IMR-90 (cell line): ENCODE measurements at regions not wholly inside any gene's neighbourhood (a gene's known extent, or its start where the extent isn't known, plus 50 kb on each side); places are given as distances from the start of the nearest gene placed in this dataset.

Source experiments
- ATAC-seq: fragments of 200-7000 bp; cut with Tn5 transposase; 2 replicates; pipeline ENCODE4 v1.9.1; 2020; ENCODE audit warnings: low read depth, mild to moderate bottlenecking, moderate library complexity
- BruUV-seq: library from RNA; stranded (reverse); fragments of 400-500 nt; replicated peaks from 2 replicates; lab custom pipeline; 2021; lab: Mats Ljungman, UMichigan
- CTCF ChIA-PET: fragments of 300-600 bp; formaldehyde crosslinking; extraction: SDS; loops from one replicate; lab custom pipeline; 2021; ENCODE audit warnings: antibody characterized with exemption; lab: Yijun Ruan, JAX
- POLR2A ChIA-PET: fragments of 300-600 bp; sonication (Branson Sonifier 250); formaldehyde crosslinking; loops from one replicate; lab custom pipeline; 2022; ENCODE audit warnings: antibody characterized with exemption; ENCODE audit not compliant: unreplicated experiment; lab: Charles Lee
- DNase-seq: peaks from one replicate; pipeline ENCODE4 v3.0.0; 2013
- H2AFZ ChIP-seq: replicated peaks from 2 replicates; pipeline ENCODE3; 2013; ENCODE audit warnings: low read length, mild to moderate bottlenecking; ENCODE audit not compliant: poor library complexity
- H2AK5ac ChIP-seq: 2 replicates; pipeline ENCODE4 v1.6.1; 2013; ENCODE audit warnings: low read depth, low read length, inconsistent platforms
- H2AK9ac ChIP-seq: replicated peaks from 2 replicates; pipeline ENCODE3; 2013; ENCODE audit warnings: mild to moderate bottlenecking, low read depth, low read length, moderate library complexity; ENCODE audit not compliant: poor library complexity
- H2BK120ac ChIP-seq: 2 replicates; pipeline ENCODE4 v1.6.1; 2013; ENCODE audit warnings: low read depth, low read length, inconsistent platforms
- H2BK15ac ChIP-seq: 3 replicates; pipeline ENCODE4 v1.6.1; 2013; ENCODE audit warnings: low read depth, low read length, inconsistent platforms
- H2BK20ac ChIP-seq: 2 replicates; pipeline ENCODE4 v1.6.1; 2013; ENCODE audit warnings: low read depth, mild to moderate bottlenecking, inconsistent platforms, low read length, moderate library complexity
- H2BK5ac ChIP-seq: 2 replicates; pipeline ENCODE4 v1.6.1; 2013; ENCODE audit warnings: mild to moderate bottlenecking, low read depth, low read length, inconsistent platforms; ENCODE audit not compliant: poor library complexity, severe bottlenecking
- H3K14ac ChIP-seq: replicated peaks from 2 replicates; pipeline ENCODE4 v1.6.1; 2013; ENCODE audit warnings: low read depth, low read length, inconsistent platforms
- H3K18ac ChIP-seq: 2 replicates; pipeline ENCODE4 v1.6.1; 2013; ENCODE audit warnings: low read depth, low read length, control low read depth
- H3K23ac ChIP-seq: 2 replicates; pipeline ENCODE4 v1.6.1; 2013; ENCODE audit warnings: low read depth, low read length, inconsistent platforms
- H3K27ac ChIP-seq: 2 replicates; pipeline ENCODE4 v1.5.1; 2013; ENCODE audit warnings: mild to moderate bottlenecking, control low read depth, low read length; ENCODE audit not compliant: insufficient read depth
- H3K27me3 ChIP-seq: 2 replicates; pipeline ENCODE4 v1.6.1; 2013; ENCODE audit warnings: low read length; ENCODE audit not compliant: control insufficient read depth, insufficient read depth
- H3K36me3 ChIP-seq: 2 replicates; pipeline ENCODE4 v1.6.1; 2013; ENCODE audit warnings: low read length, mixed read lengths; ENCODE audit not compliant: control insufficient read depth, insufficient read depth
- H3K4ac ChIP-seq: 2 replicates; pipeline ENCODE4 v1.6.1; 2013; ENCODE audit warnings: low read depth, low read length, inconsistent platforms
- H3K4me1 ChIP-seq: 2 replicates; pipeline ENCODE4 v1.6.1; 2013; ENCODE audit warnings: low read length, mixed read lengths; ENCODE audit not compliant: control insufficient read depth, insufficient read depth
- H3K4me2 ChIP-seq: 2 replicates; pipeline ENCODE4 v1.6.1; 2013; ENCODE audit warnings: low read depth, mild to moderate bottlenecking, control low read depth, low read length, moderate library complexity
- H3K4me3 ChIP-seq: 2 replicates; pipeline ENCODE4 v1.5.1; 2013; ENCODE audit warnings: low read depth, mild to moderate bottlenecking, control low read depth, low read length, moderate library complexity; ENCODE audit not compliant: insufficient read depth
- H3K56ac ChIP-seq: 2 replicates; pipeline ENCODE4 v1.6.1; 2013; ENCODE audit warnings: low read length, inconsistent platforms; ENCODE audit not compliant: insufficient read depth; ENCODE audit errors: extremely low read depth
- H3K79me1 ChIP-seq, 2 experiments: 2 replicates each; pipeline ENCODE4 v1.6.1; 2013; ENCODE audit warnings: low read length in 2 of 2, inconsistent platforms in 1 of 2, low read depth in 1 of 2
- H3K9ac ChIP-seq: 2 replicates; pipeline ENCODE4 v1.6.1; 2013; ENCODE audit warnings: low read depth, low read length, control low read depth
- H3K9me1 ChIP-seq: 2 replicates; pipeline ENCODE4 v1.6.1; 2013; ENCODE audit warnings: low read length, inconsistent platforms; ENCODE audit not compliant: insufficient read depth
- H3K9me3 ChIP-seq: 2 replicates; pipeline ENCODE4 v1.6.1; 2013; ENCODE audit warnings: low read length; ENCODE audit not compliant: control insufficient read depth, insufficient read depth
- H4K20me1 ChIP-seq: 2 replicates; pipeline ENCODE4 v1.6.1; 2013; ENCODE audit warnings: low read length, inconsistent platforms; ENCODE audit not compliant: insufficient read depth
- H4K5ac ChIP-seq: 2 replicates; pipeline ENCODE4 v1.6.1; 2013; ENCODE audit warnings: mild to moderate bottlenecking, low read depth, low read length, control low read depth
- H4K8ac ChIP-seq, 2 experiments: 2 replicates each; pipeline ENCODE4 v1.6.1; 2013; ENCODE audit warnings: low read depth in 2 of 2, low read length in 2 of 2, control low read depth in 1 of 2, inconsistent platforms in 1 of 2
- H4K91ac ChIP-seq: 2 replicates; pipeline ENCODE4 v1.6.1; 2013; ENCODE audit warnings: low read depth, low read length, inconsistent platforms; ENCODE audit not compliant: insufficient read depth
- CEBPB ChIP-seq: IDR thresholded peaks from 2 replicates; pipeline ENCODE4 v1.6.1; 2012; ENCODE audit warnings: low read depth, low read length, improper control_type of control experiment
- CHD1 ChIP-seq: IDR thresholded peaks from 2 replicates; pipeline ENCODE4 v1.6.1; 2012; ENCODE audit warnings: low read depth, low read length, improper control_type of control experiment
- CTCF ChIP-seq: conservative IDR thresholded peaks from 2 replicates; pipeline ENCODE4 v1.5.1; 2012; ENCODE audit warnings: mild to moderate bottlenecking, low read depth, low read length, improper control_type of control experiment
- ELK1 ChIP-seq: fragments of 150-350 bp; IDR thresholded peaks from 2 replicates; pipeline ENCODE4 v1.6.1; 2016; ENCODE audit warnings: low read depth, mild to moderate bottlenecking, low read length, moderate library complexity, borderline replicate concordance
- MXI1 ChIP-seq: IDR thresholded peaks from 2 replicates; pipeline ENCODE4 v1.6.1; 2012; ENCODE audit warnings: low read depth, mild to moderate bottlenecking, low read length, moderate library complexity, borderline replicate concordance
- RFX5 ChIP-seq: IDR thresholded peaks from 2 replicates; pipeline ENCODE4 v1.8.0; 2012; ENCODE audit warnings: low read depth, mild to moderate bottlenecking, low read length, moderate library complexity
- SMC3 ChIP-seq: fragments of 150-350 bp; IDR thresholded peaks from 2 replicates; pipeline ENCODE4 v1.6.1; 2016; ENCODE audit warnings: low read depth, mild to moderate bottlenecking, antibody characterized with exemption, low read length, moderate library complexity
- WGBS, 2 experiments: methylation state at CpG; one replicate each; pipeline versions ENCODE4 v1.1.5 to v1.1.7; 2013; ENCODE audit warnings: missing lambda C conversion rate in 2 of 2; ENCODE audit not compliant: insufficient read length in 1 of 2; ENCODE audit errors: extremely low coverage in 2 of 2; 5-methylcytosine and 5-hydroxymethylcytosine counted together
- dilution Hi-C: fragments of 300-500 bp; cut with HindIII; formaldehyde crosslinking; loops from one replicate; pipeline ENCODE4 v1.14.3; 2018; ENCODE audit warnings: low sequenced_read_pairs; ENCODE audit not compliant: unreplicated experiment
- in situ Hi-C: fragments of 300-500 bp; cut with MboI; formaldehyde crosslinking; loops from 3 replicates; pipeline ENCODE4 v1.14.3; 2019; ENCODE audit warnings: low sequenced_read_pairs, inconsistent platforms, mixed read lengths
- intact Hi-C: fragments of 100-400 bp; cut with micrococcal nuclease; formaldehyde crosslinking; loops from 2 replicates; pipeline ENCODE4 v1.10.0; 2022

GRCh38 chr19:30870876-30871275, 478.4 kb downstream of the TSHZ3 start:
- no peak overlapping the region for H3K23ac ChIP-seq
- no peaks in the 10 kb centered on the region for H4K20me1 ChIP-seq
- dilution Hi-C loops: no loop called here
- no peak overlapping the region for H3K4me2 ChIP-seq
- no peak overlapping the region for H4K91ac ChIP-seq
- H3K56ac ChIP-seq: no peak overlapping the region
- ChIA-PET POLR2A (no interaction called here), CTCF (no interaction called here)
- H3K36me3 ChIP-seq: no peaks in the 10 kb centered on the region
- no peak overlapping the region for H4K5ac ChIP-seq
- no peaks in the 10 kb centered on the region for H3K27me3 ChIP-seq
- no peak overlapping the region for H3K4me3 ChIP-seq
- H3K18ac ChIP-seq: no peak overlapping the region
- no peak overlapping the region for H3K4ac ChIP-seq
- H2BK120ac ChIP-seq: no peak overlapping the region
- ATAC-seq (no peak), DNase-seq (peak; percentile 1)
- no peaks in the 10 kb centered on the region for H3K9me1 ChIP-seq
- no TSS peak for BruUV-seq
- H2BK20ac ChIP-seq: no peak overlapping the region
- TF ChIP-seq CEBPB: no peak
- no peak for TF ChIP-seq CTCF
- no peak for TF ChIP-seq CHD1
- no peak for TF ChIP-seq SMC3
- TF ChIP-seq MXI1: no peak
- TF ChIP-seq ELK1: no peak
- TF ChIP-seq RFX5: no peak
- no peak overlapping the region for H3K9ac ChIP-seq
- no peaks in the 10 kb centered on the region for H3K4me1 ChIP-seq
- H2AFZ ChIP-seq: no peak overlapping the region
- H3K79me1 ChIP-seq: no peaks in the 10 kb centered on the region
- H3K9me3 ChIP-seq: no peaks in the 10 kb centered on the region
- H2AK5ac ChIP-seq: no peak overlapping the region
- no peak overlapping the region for H2AK9ac ChIP-seq
- H4K8ac ChIP-seq: no peak overlapping the region
- H2BK5ac ChIP-seq: no peak overlapping the region
- H2BK15ac ChIP-seq: no peak overlapping the region
- 34% methylated on average over 3 of the region's 8 CpGs; no CpG with 5 or more reads in 1 of the 2 experiments for WGBS, 2 experiments
- H3K27ac ChIP-seq: no peak overlapping the region
- in situ Hi-C loops: no loop called here
- no peak overlapping the region for H3K14ac ChIP-seq
- intact Hi-C loops: no loop called here
